ENCODE measurements at regions not wholly inside any gene's neighbourhood (a gene's known extent, or its start where the extent isn't known, plus 50 kb on each side); places are given as distances from the start of the nearest gene placed in this dataset.

- Histone ChIP-seq H3K4me3 (no peak overlapping the region), H3K4me1 (replicated peaks in 1 of 2; ENCODE audit: control insufficient read depth in 2 of 2, insufficient read depth in 2 of 2, low read length in 2 of 2) (peaks cover 0 to 4% of the 10 kb centered on the region in 2 experiments; a peak in 1 of 5 replicates), H3K27ac (ENCODE audit: extremely low read depth, low read depth, low read length) (peak overlapping the region; percentile 49; the same call in 2 of the 3 replicates), H3K9me3 (replicated peaks; ENCODE audit: control insufficient read depth, insufficient read depth, low read depth, low read length) (peaks cover 15% of the 10 kb centered on the region; the same call in 1 of the 2 replicates), H3K9ac (ENCODE audit: insufficient read depth in 1 of 2, low read depth in 2 of 2, low read length in 2 of 2) (no peak overlapping the region), H3K9me1 (ENCODE audit: control insufficient read depth, insufficient read depth, low read length) (no peaks in the 10 kb centered on the region), H3K4me2 (ENCODE audit: insufficient read depth, low read length) (no peak overlapping the region), H3K27me3 (ENCODE audit: control insufficient read depth in 2 of 2, insufficient read depth in 2 of 2, low read length in 2 of 2) (no peaks in the 10 kb centered on the region), H4K20me1 (replicated peaks; ENCODE audit: control insufficient read depth, insufficient read depth, low read length) (no peaks in the 10 kb centered on the region), H2AFZ (ENCODE audit: low read depth, low read length) (peak overlapping the region; percentile 17), H3K79me2 (ENCODE audit: control insufficient read depth, insufficient read depth, low read length) (no peaks in the 10 kb centered on the region), H3K36me3 (ENCODE audit: control insufficient read depth, insufficient read depth, low read length) (no peaks in the 10 kb centered on the region; the same call in 1 of the 3 replicates)
- intact Hi-C loops (cut with micrococcal nuclease) (loop anchor here (1.0 kb wide), 1 partner anchor 33 kb away; no protein-coding TSS in a partner anchor), in situ Hi-C loops (cut with MboI) (no loop called here)
- ATAC-seq (peak; percentile 71), DNase-seq (ENCODE audit: extremely low read depth in 1 of 4, low spot score in 3 of 4) (peak in 2 of 4 experiments; percentile 51 to 71), FAIRE-seq (no peak)
- BruUV-seq (replicated peaks), result no TSS peak
- POLR2A ChIA-PET, result no interaction called here
- WGBS (ENCODE audit: insufficient coverage, low coverage, missing lambda C conversion rate), result 24% methylated on average over 3 of the region's 3 CpGs
- CTCF ChIA-PET (ENCODE audit: low intra/inter-chr PET ratio), result no interaction called here
- TF ChIP-seq ZNF133 (CRISPR knock-in tag; IDR thresholded peaks at IDR 0.05) (no peak), MTF1 (CRISPR knock-in tag; IDR thresholded peaks at IDR 0.05; ENCODE audit: borderline replicate concordance) (no peak), HEY1 (CRISPR knock-in tag; IDR thresholded peaks at IDR 0.05; ENCODE audit: borderline replicate concordance) (no peak), ETS2 (tag; IDR thresholded peaks at IDR 0.05; ENCODE audit: borderline replicate concordance, poor library complexity, severe bottlenecking) (no peak), CBFA2T3 (IDR thresholded peaks at IDR 0.05) (peak; percentile 92), EP400 (IDR thresholded peaks at IDR 0.05) (peak; percentile 29; the same call in 1 of the 2 replicates), ZBED1 (IDR thresholded peaks at IDR 0.05) (no peak), ETV5 (CRISPR knock-in tag; IDR thresholded peaks at IDR 0.05; ENCODE audit: low read depth) (no peak), ZNF395 (CRISPR knock-in tag; IDR thresholded peaks at IDR 0.05) (no peak), ZNF224 (CRISPR knock-in tag; IDR thresholded peaks at IDR 0.05) (no peak), HMG20A (CRISPR knock-in tag; conservative IDR thresholded peaks at IDR 0.05) (no peak), POLR2B (IDR thresholded peaks at IDR 0.05; ENCODE audit: low read depth, partially characterized antibody) (no peak), MAFK (IDR thresholded peaks at IDR 0.05; ENCODE audit: low read length) (no peak; the same call in 1 of the 2 replicates), ZNF609 (CRISPR knock-in tag; IDR thresholded peaks at IDR 0.05; ENCODE audit: borderline replicate concordance) (no peak), ESRRA (IDR thresholded peaks at IDR 0.05; ENCODE audit: borderline replicate concordance, low read depth) (no peak), FUS (optimal IDR thresholded peaks at IDR 0.05; ENCODE audit: low read depth, low read length) (no peak), JUN (IDR thresholded peaks at IDR 0.05; ENCODE audit: borderline replicate concordance, low read depth, low read length) (no peak), JUN (CRISPR knock-in tag; IDR thresholded peaks at IDR 0.05; ENCODE audit: borderline replicate concordance) (no peak), POLR2AphosphoS2 (IDR thresholded peaks at IDR 0.05; ENCODE audit: low read length) (no peak), SMARCA5 (IDR thresholded peaks at IDR 0.05) (no peak)
These were observed 1024.0 kb upstream of the CNTN5 start for GRCh38 chr11:97996762-97997161.

Measured in K562 (cell line).